Fibroblast of mammary gland (primary cell): ENCODE measurements at regions not wholly inside any gene's neighbourhood (a gene's known extent, or its start where the extent isn't known, plus 50 kb on each side); places are given as distances from the start of the nearest gene placed in this dataset.

Experiments used
- DNase-seq: peaks from one replicate; pipeline ENCODE4 v3.0.0-alpha.2; 2010; ENCODE audit warnings: low read depth
- H3K4me3 ChIP-seq: 2 replicates; pipeline ENCODE4 v1.5.1; 2011; ENCODE audit warnings: low read depth, mild to moderate bottlenecking, low read length, moderate library complexity; ENCODE audit not compliant: control insufficient read depth
- CTCF ChIP-seq: conservative IDR thresholded peaks from 2 replicates; pipeline ENCODE4 v1.5.1; 2011; ENCODE audit warnings: low read depth, low read length, inconsistent platforms; ENCODE audit not compliant: control insufficient read depth, insufficient read depth

DNA sequence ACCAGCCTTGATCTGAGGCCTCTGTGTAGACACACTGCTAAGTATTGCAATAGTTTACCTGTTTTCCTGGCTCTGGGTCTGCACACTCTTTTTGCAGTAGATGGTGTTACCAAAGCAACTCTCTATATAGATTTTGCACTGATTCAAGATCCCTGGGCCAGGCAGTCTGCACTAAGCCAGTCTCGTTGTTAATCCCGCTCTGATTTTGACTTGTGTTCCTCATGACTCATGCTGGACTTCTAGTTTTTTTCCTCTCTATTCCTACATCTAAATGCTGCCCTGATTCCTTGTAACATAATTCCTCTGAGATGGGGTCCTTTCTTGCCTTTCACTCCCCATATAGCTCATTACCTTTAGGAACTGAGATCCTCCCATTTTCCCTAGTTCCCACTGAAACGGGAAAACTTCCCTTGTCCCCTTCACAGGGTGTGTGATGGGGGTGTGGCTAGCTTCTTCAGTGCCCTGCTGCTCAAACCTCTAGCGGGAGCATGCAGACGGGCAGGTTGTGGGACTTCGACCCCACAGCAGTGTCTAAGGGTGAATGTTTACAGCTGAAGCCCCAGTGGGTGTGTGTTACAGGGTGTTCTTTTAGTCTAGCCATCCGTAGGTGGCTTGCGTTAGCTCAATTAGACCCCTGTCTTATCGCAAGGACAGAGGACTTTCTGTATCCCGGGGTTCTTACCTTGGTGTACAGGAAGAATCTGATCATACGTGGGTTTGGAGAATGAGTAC lies 106.5 kb upstream of the RAB3GAP2 start:
- no peak for DNase-seq

DNA sequence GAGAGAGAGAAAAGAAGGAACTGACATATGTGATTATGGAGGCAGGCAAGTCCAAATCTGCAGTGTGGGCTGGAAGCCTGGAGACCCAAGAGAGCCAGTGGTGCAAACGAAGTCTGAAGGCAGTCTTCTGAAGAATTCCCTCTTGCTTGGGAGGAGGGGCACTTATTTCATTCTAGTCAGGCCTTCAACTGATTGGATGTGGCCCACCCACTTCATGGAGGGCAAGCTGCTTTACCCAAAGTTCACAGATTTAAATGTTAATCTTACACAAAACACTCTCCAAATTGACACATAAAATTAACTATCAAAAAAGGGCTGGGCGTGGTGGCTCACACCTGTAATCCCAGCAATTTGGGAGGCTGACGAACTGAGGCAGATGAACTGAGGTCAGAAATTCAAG lies 103.5 kb upstream of the RAB3GAP2 start:
- H3K4me3 ChIP-seq = no peak overlapping the region
- DNase-seq = no peak
- TF ChIP-seq CTCF = no peak

More for the DNA sequence above, 106.5 kb upstream of the RAB3GAP2 start:
- H3K4me3 ChIP-seq = no peak overlapping the region
- no peak for TF ChIP-seq CTCF

DNA sequence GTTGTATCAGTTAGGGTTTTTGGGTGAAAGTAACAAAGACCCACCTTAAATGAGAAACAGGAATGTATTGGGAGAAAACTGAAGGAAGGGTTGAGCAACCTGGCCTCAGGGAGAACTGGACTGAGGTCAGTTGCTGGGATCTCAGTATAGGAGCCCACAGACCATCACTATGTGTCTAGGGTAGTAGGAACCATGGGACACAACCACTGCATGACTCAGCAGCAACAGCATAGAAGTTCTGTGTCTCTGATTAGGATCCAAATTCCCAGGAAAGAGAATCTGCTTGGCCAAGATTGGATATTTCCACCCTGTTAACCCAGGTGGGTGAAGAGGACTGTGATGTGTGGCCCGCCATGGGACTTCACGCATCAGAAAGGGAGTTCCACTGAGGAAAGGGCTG lies 102.2 kb upstream of the RAB3GAP2 start:
- peak; percentile 28 for DNase-seq
- no peak overlapping the region for H3K4me3 ChIP-seq
- no peak for TF ChIP-seq CTCF

GRCh38 chr1:220372451-220372850 lies 100.2 kb upstream of the RAB3GAP2 start:
- DNase-seq = no peak
- no peak for TF ChIP-seq CTCF
- H3K4me3 ChIP-seq = no peak overlapping the region

DNA sequence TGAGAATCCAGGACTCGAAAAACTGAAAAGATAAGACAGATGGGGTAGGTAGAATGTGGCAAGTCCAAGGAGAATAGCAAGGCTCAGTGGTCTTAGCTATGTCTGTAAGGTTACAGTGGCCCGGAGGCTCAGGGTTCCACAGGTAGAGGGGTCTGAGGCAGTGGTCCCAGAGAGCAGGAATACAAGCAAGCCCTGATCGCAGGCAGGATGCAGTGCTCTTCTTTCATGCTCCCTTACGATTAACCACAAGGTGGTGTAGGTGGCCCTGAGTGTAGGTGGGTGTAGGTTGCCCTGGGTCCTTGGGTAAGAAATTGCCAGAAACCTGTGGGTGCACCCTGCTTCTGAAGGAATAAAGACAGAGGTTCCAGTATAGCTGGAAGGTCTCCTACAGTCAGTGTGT lies 99.1 kb upstream of the RAB3GAP2 start:
- DNase-seq = no peak
- no peak overlapping the region for H3K4me3 ChIP-seq
- no peak for TF ChIP-seq CTCF

GRCh38 chr1:220370041-220370700 lies 97.9 kb upstream of the RAB3GAP2 start:
- DNase-seq = peak; percentile 94
- H3K4me3 ChIP-seq = no peak overlapping the region
- no peak for TF ChIP-seq CTCF
